H9 (cell line): ENCODE measurements at regions not wholly inside any gene's neighbourhood (a gene's known extent, or its start where the extent isn't known, plus 50 kb on each side); places are given as distances from the start of the nearest gene placed in this dataset.

Source experiments
- DNase-seq: peaks from one replicate; pipeline ENCODE4 v3.0.0-alpha.2; 2017
- H2AFZ ChIP-seq: one replicate; pipeline ENCODE4 v1.6.1; 2013; ENCODE audit warnings: mild to moderate bottlenecking, low read length, control low read depth, moderate library complexity
- H2AK5ac ChIP-seq: 2 replicates; pipeline ENCODE4 v1.6.1; 2013; ENCODE audit warnings: low read length, control low read depth, mixed read lengths; ENCODE audit not compliant: insufficient read length
- H2BK120ac ChIP-seq: one replicate; pipeline ENCODE4 v1.6.1; 2013; ENCODE audit warnings: low read depth, mild to moderate bottlenecking, low read length, control low read depth, inconsistent platforms; ENCODE audit not compliant: poor library complexity, severe bottlenecking
- H2BK12ac ChIP-seq: 2 replicates; pipeline ENCODE4 v1.6.1; 2013; ENCODE audit warnings: low read length, control low read depth, mixed read lengths, low read depth; ENCODE audit not compliant: insufficient read length
- H2BK15ac ChIP-seq: 2 replicates; pipeline ENCODE4 v1.6.1; 2013; ENCODE audit warnings: low read depth, low read length, control low read depth
- H2BK20ac ChIP-seq: one replicate; pipeline ENCODE4 v1.6.1; 2013; ENCODE audit warnings: low read depth, mild to moderate bottlenecking, low read length, control low read depth, inconsistent platforms; ENCODE audit not compliant: poor library complexity, severe bottlenecking
- H2BK5ac ChIP-seq: 2 replicates; pipeline ENCODE4 v1.6.1; 2013; ENCODE audit warnings: low read length, control low read depth, mixed read lengths; ENCODE audit not compliant: insufficient read length
- H3K14ac ChIP-seq: 2 replicates; pipeline ENCODE4 v1.6.1; 2013; ENCODE audit warnings: low read length, control low read depth; ENCODE audit not compliant: insufficient read depth
- H3K18ac ChIP-seq: 2 replicates; pipeline ENCODE4 v1.6.1; 2013; ENCODE audit warnings: low read depth, mild to moderate bottlenecking, mixed read lengths, low read length, control low read depth; ENCODE audit not compliant: insufficient read length
- H3K23ac ChIP-seq: 2 replicates; pipeline ENCODE4 v1.6.1; 2013; ENCODE audit warnings: low read length, control low read depth, mixed read lengths, low read depth; ENCODE audit not compliant: insufficient read length
- H3K23me2 ChIP-seq: 2 replicates; pipeline ENCODE4 v1.6.1; 2013; ENCODE audit warnings: low read depth, mild to moderate bottlenecking, mixed read lengths, low read length, control low read depth; ENCODE audit not compliant: insufficient read length, poor library complexity, severe bottlenecking
- H3K27ac ChIP-seq: 2 replicates; pipeline ENCODE4 v1.5.1; 2013; ENCODE audit warnings: low read length, control low read depth, mixed read lengths, low read depth; ENCODE audit not compliant: insufficient read length
- H3K27me3 ChIP-seq: 2 replicates; pipeline ENCODE4 v1.6.1; 2013; ENCODE audit warnings: low read length, control low read depth, inconsistent platforms; ENCODE audit not compliant: insufficient read depth
- H3K4ac ChIP-seq: 2 replicates; pipeline ENCODE4 v1.6.1; 2013; ENCODE audit warnings: low read depth, mild to moderate bottlenecking, control low read depth, inconsistent platforms, low read length, moderate library complexity
- H3K4me1 ChIP-seq: 2 replicates; pipeline ENCODE4 v1.6.1; 2013; ENCODE audit warnings: low read length, control low read depth, inconsistent platforms; ENCODE audit not compliant: insufficient read depth
- H3K4me2 ChIP-seq: 2 replicates; pipeline ENCODE4 v1.6.1; 2013; ENCODE audit warnings: low read length, control low read depth, mixed read lengths; ENCODE audit not compliant: insufficient read length, insufficient read depth
- H3K56ac ChIP-seq: 2 replicates; pipeline ENCODE4 v1.6.1; 2013; ENCODE audit warnings: low read depth, mild to moderate bottlenecking, mixed read lengths, low read length, control low read depth; ENCODE audit not compliant: insufficient read length
- H3K79me1 ChIP-seq: 2 replicates; pipeline ENCODE4 v1.6.1; 2013; ENCODE audit warnings: low read depth, mild to moderate bottlenecking, moderate library complexity, low read length, control low read depth, inconsistent platforms; ENCODE audit not compliant: insufficient read depth, poor library complexity, severe bottlenecking
- H3K79me2 ChIP-seq: 2 replicates; pipeline ENCODE4 v1.6.1; 2013; ENCODE audit warnings: low read length, control low read depth, inconsistent platforms; ENCODE audit not compliant: insufficient read depth
- H3K9ac ChIP-seq: 2 replicates; pipeline ENCODE4 v1.6.1; 2013; ENCODE audit warnings: low read length, control low read depth, mixed read lengths; ENCODE audit not compliant: insufficient read length; ENCODE audit errors: extremely low read depth
- H3K9me3 ChIP-seq: one replicate; pipeline ENCODE4 v1.6.1; 2013; ENCODE audit warnings: low read depth, low read length, inconsistent platforms; ENCODE audit not compliant: control insufficient read depth
- H3T11ph ChIP-seq: one replicate; pipeline ENCODE4 v1.6.1; 2013; ENCODE audit warnings: mild to moderate bottlenecking, low read length, control low read depth, inconsistent platforms
- H4K20me1 ChIP-seq: one replicate; pipeline ENCODE4 v1.6.1; 2013; ENCODE audit not compliant: control insufficient read depth, insufficient read length, insufficient read depth
- H4K5ac ChIP-seq: 2 replicates; pipeline ENCODE4 v1.6.1; 2013; ENCODE audit warnings: low read depth, mild to moderate bottlenecking, mixed read lengths, low read length, control low read depth; ENCODE audit not compliant: insufficient read length
- H4K8ac ChIP-seq: replicated peaks from 2 replicates; pipeline ENCODE4 v1.6.1; 2013; ENCODE audit warnings: low read length, control low read depth, mixed read lengths, low read depth; ENCODE audit not compliant: insufficient read length
- H4K91ac ChIP-seq: 2 replicates; pipeline ENCODE4 v1.6.1; 2013; ENCODE audit warnings: low read depth, mild to moderate bottlenecking, moderate library complexity, mixed read lengths, low read length, control low read depth; ENCODE audit not compliant: insufficient read length
- H3K27ac Mint-ChIP-seq, 3 experiments: 2 replicates in 2 of 3; 3 replicates in 1 of 3; pipeline ENCODE4 v1.8.0; 2020 to 2021; ENCODE audit warnings: mixed read lengths in 3 of 3, mild to moderate bottlenecking in 1 of 3, moderate library complexity in 1 of 3
- H3K27me3 Mint-ChIP-seq: 2 replicates; pipeline ENCODE4 v1.8.0; 2021; ENCODE audit warnings: low read depth, mild to moderate bottlenecking, moderate library complexity, mixed read lengths
- H3K36me3 Mint-ChIP-seq, 3 experiments: 2 replicates in 2 of 3; 3 replicates in 1 of 3; pipeline ENCODE4 v1.8.0; 2020 to 2021; ENCODE audit warnings: low read depth in 3 of 3, mixed read lengths in 3 of 3; ENCODE audit not compliant: insufficient read depth in 1 of 3
- H3K4me1 Mint-ChIP-seq, 2 experiments: 2 replicates each; pipeline ENCODE4 v1.8.0; 2020; ENCODE audit warnings: mixed read lengths in 2 of 2
- H3K4me3 Mint-ChIP-seq, 2 experiments: 2 replicates in 1 of 2; 3 replicates in 1 of 2; pipeline ENCODE4 v1.8.0; 2020 to 2021; ENCODE audit warnings: mild to moderate bottlenecking in 2 of 2, mixed read lengths in 2 of 2, moderate library complexity in 1 of 2
- H3K9me3 Mint-ChIP-seq, 2 experiments: 2 replicates in 1 of 2; 3 replicates in 1 of 2; pipeline ENCODE4 v1.8.0; 2020; ENCODE audit warnings: mild to moderate bottlenecking in 2 of 2, mixed read lengths in 2 of 2, moderate library complexity in 1 of 2
- WGBS: extraction: QIAGEN DNeasy Blood & Tissue Kit; methylation state at CpG from one replicate; pipeline ENCODE4 v1.1.7; 2013; ENCODE audit warnings: missing lambda C conversion rate, low lambda C conversion rate, mixed read lengths; ENCODE audit not compliant: insufficient read length; ENCODE audit errors: extremely low coverage; 5-methylcytosine and 5-hydroxymethylcytosine counted together
- TF ChIP-seq, protein P1 (sequence below): fragments of 200-600 bp; sonication (generic); conservative IDR thresholded peaks from 3 replicates; pipeline ENCODE4 v1.8.0; 2021; ENCODE audit warnings: antibody characterized with exemption, mild to moderate bottlenecking

DNA sequence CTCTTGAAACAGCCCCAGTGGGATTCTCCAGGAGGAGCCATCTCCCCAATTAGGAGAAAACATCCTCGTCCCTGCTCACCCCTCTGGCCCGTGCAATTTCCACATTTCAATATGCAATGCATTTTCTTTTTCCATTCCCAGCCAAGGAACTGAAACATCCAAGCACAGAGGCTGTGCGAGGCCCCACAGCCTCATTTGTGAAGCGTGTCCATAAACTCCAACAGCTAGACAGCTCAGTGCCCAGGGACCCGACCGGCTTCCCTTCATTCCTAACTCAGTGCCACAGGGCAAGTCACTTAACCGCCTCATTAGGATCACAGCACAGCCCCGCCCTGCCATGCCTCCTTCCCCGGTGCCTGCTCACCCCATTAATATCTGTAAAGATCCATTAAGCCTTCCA is 204.2 kb upstream of the IGF1R start:
- peaks cover 17% of the 10 kb centered on the region for H3K27me3 Mint-ChIP-seq
- H2BK12ac ChIP-seq, result no peak overlapping the region
- no peak overlapping the region for H3K18ac ChIP-seq
- H3K9me3 ChIP-seq, result no peaks in the 10 kb centered on the region
- H3K79me2 ChIP-seq, result no peaks in the 10 kb centered on the region
- H3K79me1 ChIP-seq, result no peaks in the 10 kb centered on the region
- H3K23me2 ChIP-seq, result no peaks in the 10 kb centered on the region
- no peak overlapping the region for H4K8ac ChIP-seq
- no peak overlapping the region for H2BK120ac ChIP-seq
- H2BK15ac ChIP-seq, result no peak overlapping the region
- no peak overlapping the region for H2BK5ac ChIP-seq
- H3K14ac ChIP-seq, result no peak overlapping the region
- peaks cover 3 to 9% of the 10 kb centered on the region in 2 experiments; a peak in 3 of 4 replicates for H3K4me1 Mint-ChIP-seq
- no peak overlapping the region for H3T11ph ChIP-seq
- no peak overlapping the region for H3K4ac ChIP-seq
- no peak overlapping the region for H3K27ac Mint-ChIP-seq
- no peak overlapping the region for H3K56ac ChIP-seq
- no CpG with 5 or more reads among the region's 9 CpGs for WGBS
- H2AK5ac ChIP-seq, result no peak overlapping the region
- H2BK20ac ChIP-seq, result no peak overlapping the region
- H4K20me1 ChIP-seq, result no peaks in the 10 kb centered on the region
- H4K5ac ChIP-seq, result no peak overlapping the region
- no peak overlapping the region for H3K4me3 Mint-ChIP-seq
- TF ChIP-seq, protein P1, sequence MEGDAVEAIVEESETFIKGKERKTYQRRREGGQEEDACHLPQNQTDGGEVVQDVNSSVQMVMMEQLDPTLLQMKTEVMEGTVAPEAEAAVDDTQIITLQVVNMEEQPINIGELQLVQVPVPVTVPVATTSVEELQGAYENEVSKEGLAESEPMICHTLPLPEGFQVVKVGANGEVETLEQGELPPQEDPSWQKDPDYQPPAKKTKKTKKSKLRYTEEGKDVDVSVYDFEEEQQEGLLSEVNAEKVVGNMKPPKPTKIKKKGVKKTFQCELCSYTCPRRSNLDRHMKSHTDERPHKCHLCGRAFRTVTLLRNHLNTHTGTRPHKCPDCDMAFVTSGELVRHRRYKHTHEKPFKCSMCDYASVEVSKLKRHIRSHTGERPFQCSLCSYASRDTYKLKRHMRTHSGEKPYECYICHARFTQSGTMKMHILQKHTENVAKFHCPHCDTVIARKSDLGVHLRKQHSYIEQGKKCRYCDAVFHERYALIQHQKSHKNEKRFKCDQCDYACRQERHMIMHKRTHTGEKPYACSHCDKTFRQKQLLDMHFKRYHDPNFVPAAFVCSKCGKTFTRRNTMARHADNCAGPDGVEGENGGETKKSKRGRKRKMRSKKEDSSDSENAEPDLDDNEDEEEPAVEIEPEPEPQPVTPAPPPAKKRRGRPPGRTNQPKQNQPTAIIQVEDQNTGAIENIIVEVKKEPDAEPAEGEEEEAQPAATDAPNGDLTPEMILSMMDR, result no peak
- H3K4me2 ChIP-seq, result no peak overlapping the region
- H3K9me3 Mint-ChIP-seq, result peaks cover 21 to 24% of the 10 kb centered on the region in 2 experiments
- no peak overlapping the region for H3K23ac ChIP-seq
- no peak overlapping the region for H4K91ac ChIP-seq
- no peaks in the 10 kb centered on the region for H3K27me3 ChIP-seq
- no peak overlapping the region for H3K27ac ChIP-seq
- H3K9ac ChIP-seq, result no peak overlapping the region
- no peaks in the 10 kb centered on the region for H3K4me1 ChIP-seq
- H2AFZ ChIP-seq, result no peak overlapping the region
- no peak for DNase-seq
- H3K36me3 Mint-ChIP-seq, result peaks cover 0 to 13% (median 2%) of the 10 kb centered on the region in 3 experiments; a peak in 2 of 7 replicates
